IMR-90 (cell line): ENCODE measurements at regions not wholly inside any gene's neighbourhood (a gene's known extent, or its start where the extent isn't known, plus 50 kb on each side); places are given as distances from the start of the nearest gene placed in this dataset.

ENCODE experiments used
- ATAC-seq: fragments of 200-7000 bp; cut with Tn5 transposase; 2 replicates; pipeline ENCODE4 v1.9.1; 2020; ENCODE audit warnings: low read depth, mild to moderate bottlenecking, moderate library complexity
- BruUV-seq: library from RNA; stranded (reverse); fragments of 400-500 nt; replicated peaks from 2 replicates; lab custom pipeline; 2021; lab: Mats Ljungman, UMichigan
- CTCF ChIA-PET: fragments of 300-600 bp; formaldehyde crosslinking; extraction: SDS; loops from one replicate; lab custom pipeline; 2021; ENCODE audit warnings: antibody characterized with exemption; lab: Yijun Ruan, JAX
- POLR2A ChIA-PET: fragments of 300-600 bp; sonication (Branson Sonifier 250); formaldehyde crosslinking; loops from one replicate; lab custom pipeline; 2022; ENCODE audit warnings: antibody characterized with exemption; ENCODE audit not compliant: unreplicated experiment; lab: Charles Lee
- DNase-seq: peaks from one replicate; pipeline ENCODE4 v3.0.0; 2013
- H2AFZ ChIP-seq: replicated peaks from 2 replicates; pipeline ENCODE3; 2013; ENCODE audit warnings: low read length, mild to moderate bottlenecking; ENCODE audit not compliant: poor library complexity
- H2AK5ac ChIP-seq: 2 replicates; pipeline ENCODE4 v1.6.1; 2013; ENCODE audit warnings: low read depth, low read length, inconsistent platforms
- H2AK9ac ChIP-seq: replicated peaks from 2 replicates; pipeline ENCODE3; 2013; ENCODE audit warnings: mild to moderate bottlenecking, low read depth, low read length, moderate library complexity; ENCODE audit not compliant: poor library complexity
- H2BK120ac ChIP-seq: 2 replicates; pipeline ENCODE4 v1.6.1; 2013; ENCODE audit warnings: low read depth, low read length, inconsistent platforms
- H2BK15ac ChIP-seq: 3 replicates; pipeline ENCODE4 v1.6.1; 2013; ENCODE audit warnings: low read depth, low read length, inconsistent platforms
- H2BK20ac ChIP-seq: 2 replicates; pipeline ENCODE4 v1.6.1; 2013; ENCODE audit warnings: low read depth, mild to moderate bottlenecking, inconsistent platforms, low read length, moderate library complexity
- H2BK5ac ChIP-seq: 2 replicates; pipeline ENCODE4 v1.6.1; 2013; ENCODE audit warnings: mild to moderate bottlenecking, low read depth, low read length, inconsistent platforms; ENCODE audit not compliant: poor library complexity, severe bottlenecking
- H3K14ac ChIP-seq: replicated peaks from 2 replicates; pipeline ENCODE4 v1.6.1; 2013; ENCODE audit warnings: low read depth, low read length, inconsistent platforms
- H3K18ac ChIP-seq: 2 replicates; pipeline ENCODE4 v1.6.1; 2013; ENCODE audit warnings: low read depth, low read length, control low read depth
- H3K23ac ChIP-seq: 2 replicates; pipeline ENCODE4 v1.6.1; 2013; ENCODE audit warnings: low read depth, low read length, inconsistent platforms
- H3K27ac ChIP-seq: 2 replicates; pipeline ENCODE4 v1.5.1; 2013; ENCODE audit warnings: mild to moderate bottlenecking, control low read depth, low read length; ENCODE audit not compliant: insufficient read depth
- H3K27me3 ChIP-seq: 2 replicates; pipeline ENCODE4 v1.6.1; 2013; ENCODE audit warnings: low read length; ENCODE audit not compliant: control insufficient read depth, insufficient read depth
- H3K36me3 ChIP-seq: 2 replicates; pipeline ENCODE4 v1.6.1; 2013; ENCODE audit warnings: low read length, mixed read lengths; ENCODE audit not compliant: control insufficient read depth, insufficient read depth
- H3K4ac ChIP-seq: 2 replicates; pipeline ENCODE4 v1.6.1; 2013; ENCODE audit warnings: low read depth, low read length, inconsistent platforms
- H3K4me1 ChIP-seq: 2 replicates; pipeline ENCODE4 v1.6.1; 2013; ENCODE audit warnings: low read length, mixed read lengths; ENCODE audit not compliant: control insufficient read depth, insufficient read depth
- H3K4me2 ChIP-seq: 2 replicates; pipeline ENCODE4 v1.6.1; 2013; ENCODE audit warnings: low read depth, mild to moderate bottlenecking, control low read depth, low read length, moderate library complexity
- H3K4me3 ChIP-seq: 2 replicates; pipeline ENCODE4 v1.5.1; 2013; ENCODE audit warnings: low read depth, mild to moderate bottlenecking, control low read depth, low read length, moderate library complexity; ENCODE audit not compliant: insufficient read depth
- H3K56ac ChIP-seq: 2 replicates; pipeline ENCODE4 v1.6.1; 2013; ENCODE audit warnings: low read length, inconsistent platforms; ENCODE audit not compliant: insufficient read depth; ENCODE audit errors: extremely low read depth
- H3K79me1 ChIP-seq, 2 experiments: 2 replicates each; pipeline ENCODE4 v1.6.1; 2013; ENCODE audit warnings: low read length in 2 of 2, inconsistent platforms in 1 of 2, low read depth in 1 of 2
- H3K9ac ChIP-seq: 2 replicates; pipeline ENCODE4 v1.6.1; 2013; ENCODE audit warnings: low read depth, low read length, control low read depth
- H3K9me1 ChIP-seq: 2 replicates; pipeline ENCODE4 v1.6.1; 2013; ENCODE audit warnings: low read length, inconsistent platforms; ENCODE audit not compliant: insufficient read depth
- H3K9me3 ChIP-seq: 2 replicates; pipeline ENCODE4 v1.6.1; 2013; ENCODE audit warnings: low read length; ENCODE audit not compliant: control insufficient read depth, insufficient read depth
- H4K20me1 ChIP-seq: 2 replicates; pipeline ENCODE4 v1.6.1; 2013; ENCODE audit warnings: low read length, inconsistent platforms; ENCODE audit not compliant: insufficient read depth
- H4K5ac ChIP-seq: 2 replicates; pipeline ENCODE4 v1.6.1; 2013; ENCODE audit warnings: mild to moderate bottlenecking, low read depth, low read length, control low read depth
- H4K8ac ChIP-seq, 2 experiments: 2 replicates each; pipeline ENCODE4 v1.6.1; 2013; ENCODE audit warnings: low read depth in 2 of 2, low read length in 2 of 2, control low read depth in 1 of 2, inconsistent platforms in 1 of 2
- H4K91ac ChIP-seq: 2 replicates; pipeline ENCODE4 v1.6.1; 2013; ENCODE audit warnings: low read depth, low read length, inconsistent platforms; ENCODE audit not compliant: insufficient read depth
- CHD1 ChIP-seq: IDR thresholded peaks from 2 replicates; pipeline ENCODE4 v1.6.1; 2012; ENCODE audit warnings: low read depth, low read length, improper control_type of control experiment
- NFE2L2 ChIP-seq: fragments of 150-350 bp; IDR thresholded peaks from 2 replicates; pipeline ENCODE4 v1.6.1; 2016; ENCODE audit warnings: low read depth, mild to moderate bottlenecking, low read length
- WGBS, 2 experiments: methylation state at CpG; one replicate each; pipeline versions ENCODE4 v1.1.5 to v1.1.7; 2013; ENCODE audit warnings: missing lambda C conversion rate in 2 of 2; ENCODE audit not compliant: insufficient read length in 1 of 2; ENCODE audit errors: extremely low coverage in 2 of 2; 5-methylcytosine and 5-hydroxymethylcytosine counted together
- dilution Hi-C: fragments of 300-500 bp; cut with HindIII; formaldehyde crosslinking; loops from one replicate; pipeline ENCODE4 v1.14.3; 2018; ENCODE audit warnings: low sequenced_read_pairs; ENCODE audit not compliant: unreplicated experiment
- in situ Hi-C: fragments of 300-500 bp; cut with MboI; formaldehyde crosslinking; loops from 3 replicates; pipeline ENCODE4 v1.14.3; 2019; ENCODE audit warnings: low sequenced_read_pairs, inconsistent platforms, mixed read lengths
- intact Hi-C: fragments of 100-400 bp; cut with micrococcal nuclease; formaldehyde crosslinking; loops from 2 replicates; pipeline ENCODE4 v1.10.0; 2022

GRCh38 chr2:61720911-61721310, 132.9 kb downstream of the FAM161A start:
- H3K9me3 ChIP-seq: no peaks in the 10 kb centered on the region
- intact Hi-C loops: no loop called here
- H3K4ac ChIP-seq: no peak overlapping the region
- H3K4me3 ChIP-seq: no peak overlapping the region
- H3K9me1 ChIP-seq: no peaks in the 10 kb centered on the region
- H4K91ac ChIP-seq: no peak overlapping the region
- no peaks in the 10 kb centered on the region for H3K79me1 ChIP-seq
- ChIA-PET POLR2A (no interaction called here), CTCF (interaction anchor here (1.2 kb wide), 1 partner anchor 13 kb away, joined by 3 read pairs; no protein-coding TSS in a partner anchor)
- H3K36me3 ChIP-seq: no peaks in the 10 kb centered on the region
- no peak overlapping the region for H3K27ac ChIP-seq
- no peak for TF ChIP-seq CHD1
- no peak for TF ChIP-seq NFE2L2
- no TSS peak for BruUV-seq
- H2BK5ac ChIP-seq: no peak overlapping the region
- H2AK9ac ChIP-seq: no peak overlapping the region
- H2AFZ ChIP-seq: no peak overlapping the region
- H3K27me3 ChIP-seq: peaks cover 10% of the 10 kb centered on the region; the same call in 1 of the 2 replicates
- H3K14ac ChIP-seq: no peak overlapping the region
- no peaks in the 10 kb centered on the region for H3K4me1 ChIP-seq
- dilution Hi-C loops: no loop called here
- no peak overlapping the region for H4K8ac ChIP-seq
- WGBS, 2 experiments: no CpG with 5 or more reads among the region's 3 CpGs
- no peak overlapping the region for H3K18ac ChIP-seq
- no peak overlapping the region for H3K23ac ChIP-seq
- no peaks in the 10 kb centered on the region for H4K20me1 ChIP-seq
- H2BK15ac ChIP-seq: no peak overlapping the region
- no peak overlapping the region for H2BK20ac ChIP-seq
- no peak overlapping the region for H3K9ac ChIP-seq
- H4K5ac ChIP-seq: no peak overlapping the region
- DNase-seq (no peak), ATAC-seq (no peak)
- H2AK5ac ChIP-seq: no peak overlapping the region
- no peak overlapping the region for H3K4me2 ChIP-seq
- in situ Hi-C loops: no loop called here
- H3K56ac ChIP-seq: no peak overlapping the region
- H2BK120ac ChIP-seq: no peak overlapping the region
